COR-L47 (cell line): ENCODE measurements at regions not wholly inside any gene's neighbourhood (a gene's known extent, or its start where the extent isn't known, plus 50 kb on each side); places are given as distances from the start of the nearest gene placed in this dataset.

ENCODE experiments used
- DNase-seq: peaks from one replicate; lab custom pipeline; 2025; lab: John Stamatoyannopoulos, UW

- DNase-seq = no peak
Observed at GRCh38 chr2:150900913-150901312, 360.8 kb downstream of the RBM43 start.

- no peak for DNase-seq
Observed at GRCh38 chr2:150895968-150896367, 365.7 kb downstream of the RBM43 start.

- no peak for DNase-seq
Observed at GRCh38 chr2:150889141-150889540, 372.5 kb downstream of the RBM43 start.

- DNase-seq = no peak
Observed at GRCh38 chr2:150888337-150888736, 373.3 kb downstream of the RBM43 start.

- no peak for DNase-seq
Observed at GRCh38 chr2:150887926-150888325, 373.7 kb downstream of the RBM43 start.

- no peak for DNase-seq
Observed at GRCh38 chr2:150885774-150886386, 375.8 kb downstream of the RBM43 start.

- DNase-seq = no peak
Observed at GRCh38 chr2:150885236-150885635, 376.4 kb downstream of the RBM43 start.

GRCh38 chr2:150883613-150883895 lies 378.1 kb downstream of the RBM43 start:
- no peak for DNase-seq

- DNase-seq = no peak
Observed at GRCh38 chr2:150882751-150883612, 378.7 kb downstream of the RBM43 start.

GRCh38 chr2:150880986-150881385 lies 380.7 kb downstream of the RBM43 start:
- no peak for DNase-seq

- no peak for DNase-seq
Observed at GRCh38 chr2:150878356-150878755, 383.3 kb downstream of the RBM43 start.

GRCh38 chr2:150876251-150876950 lies 385.3 kb downstream of the RBM43 start:
- no peak for DNase-seq

- no peak for DNase-seq
Observed at GRCh38 chr2:150873396-150873772, 385.9 kb upstream of the RND3 start.

- no peak for DNase-seq
Observed at GRCh38 chr2:150872756-150873395, 385.4 kb upstream of the RND3 start.

GRCh38 chr2:150866431-150866830 lies 379.0 kb upstream of the RND3 start:
- DNase-seq = no peak

- DNase-seq = no peak
Observed at GRCh38 chr2:150863691-150864090, 376.2 kb upstream of the RND3 start.

- DNase-seq = peak; percentile 60
Observed at GRCh38 chr2:150860301-150860700, 372.8 kb upstream of the RND3 start.

GRCh38 chr2:150859877-150860276 lies 372.4 kb upstream of the RND3 start:
- no peak for DNase-seq

- DNase-seq = no peak
Observed at GRCh38 chr2:150859162-150859561, 371.7 kb upstream of the RND3 start.

- DNase-seq = no peak
Observed at GRCh38 chr2:150858382-150858781, 370.9 kb upstream of the RND3 start.

GRCh38 chr2:150856596-150857281 lies 369.3 kb upstream of the RND3 start:
- DNase-seq = no peak

GRCh38 chr2:150853263-150853662 lies 365.8 kb upstream of the RND3 start:
- DNase-seq = no peak
